GM12875 (cell line): ENCODE measurements at regions not wholly inside any gene's neighbourhood (a gene's known extent, or its start where the extent isn't known, plus 50 kb on each side); places are given as distances from the start of the nearest gene placed in this dataset.

ENCODE experiments used
- H3K4me3 ChIP-seq: one replicate; pipeline ENCODE4 v1.5.1; 2011; ENCODE audit warnings: low read depth, low read length, control low read depth
- TF ChIP-seq, protein P1 (sequence below): IDR thresholded peaks from 2 replicates; pipeline ENCODE4 v1.5.1; 2011; ENCODE audit warnings: low read depth, mild to moderate bottlenecking, control low read depth, inconsistent platforms, low read length, moderate library complexity, borderline replicate concordance; ENCODE audit not compliant: insufficient read depth

DNA sequence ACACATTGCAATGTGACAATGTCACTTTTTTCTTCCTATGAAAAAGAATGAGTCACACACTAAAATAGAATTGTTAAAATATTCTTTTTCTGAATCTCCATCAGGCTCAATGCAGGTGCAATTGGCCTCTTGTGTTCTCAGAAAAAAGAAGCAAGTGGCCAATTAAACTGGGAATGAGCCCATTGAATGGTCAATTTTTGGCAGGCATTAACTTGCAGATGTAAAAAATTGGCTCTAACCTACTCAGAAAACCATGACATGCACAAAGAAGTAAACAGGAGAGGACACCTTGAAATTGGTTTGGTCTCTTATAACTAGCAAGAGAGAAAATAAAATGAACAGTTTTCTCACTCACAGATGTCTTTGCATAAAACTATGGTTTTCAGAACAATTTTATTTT is 820.8 kb downstream of the TBL1XR1 start:
- TF ChIP-seq, protein P1, sequence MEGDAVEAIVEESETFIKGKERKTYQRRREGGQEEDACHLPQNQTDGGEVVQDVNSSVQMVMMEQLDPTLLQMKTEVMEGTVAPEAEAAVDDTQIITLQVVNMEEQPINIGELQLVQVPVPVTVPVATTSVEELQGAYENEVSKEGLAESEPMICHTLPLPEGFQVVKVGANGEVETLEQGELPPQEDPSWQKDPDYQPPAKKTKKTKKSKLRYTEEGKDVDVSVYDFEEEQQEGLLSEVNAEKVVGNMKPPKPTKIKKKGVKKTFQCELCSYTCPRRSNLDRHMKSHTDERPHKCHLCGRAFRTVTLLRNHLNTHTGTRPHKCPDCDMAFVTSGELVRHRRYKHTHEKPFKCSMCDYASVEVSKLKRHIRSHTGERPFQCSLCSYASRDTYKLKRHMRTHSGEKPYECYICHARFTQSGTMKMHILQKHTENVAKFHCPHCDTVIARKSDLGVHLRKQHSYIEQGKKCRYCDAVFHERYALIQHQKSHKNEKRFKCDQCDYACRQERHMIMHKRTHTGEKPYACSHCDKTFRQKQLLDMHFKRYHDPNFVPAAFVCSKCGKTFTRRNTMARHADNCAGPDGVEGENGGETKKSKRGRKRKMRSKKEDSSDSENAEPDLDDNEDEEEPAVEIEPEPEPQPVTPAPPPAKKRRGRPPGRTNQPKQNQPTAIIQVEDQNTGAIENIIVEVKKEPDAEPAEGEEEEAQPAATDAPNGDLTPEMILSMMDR, result no peak
- H3K4me3 ChIP-seq, result no peak overlapping the region

DNA sequence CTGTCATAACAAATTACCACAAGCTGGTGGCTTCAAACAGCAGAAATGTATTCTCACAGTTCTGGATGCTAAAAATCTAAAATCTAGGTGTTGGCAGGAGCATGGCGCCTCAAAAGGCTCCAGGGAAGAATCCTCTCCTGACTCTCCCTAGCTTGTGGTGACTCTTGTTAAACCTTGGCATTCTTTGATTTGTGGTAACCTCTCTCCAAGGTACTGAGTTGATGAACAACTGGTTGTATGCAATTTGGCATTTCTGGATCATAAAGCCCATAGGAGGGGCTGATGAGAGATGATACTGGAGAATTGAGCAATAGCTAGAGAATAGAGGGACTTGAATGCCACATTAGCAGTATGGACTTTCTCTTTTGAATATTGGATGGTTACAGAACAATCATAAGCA is 821.8 kb downstream of the TBL1XR1 start:
- no peak overlapping the region for H3K4me3 ChIP-seq
- TF ChIP-seq, protein P1, result no peak

DNA sequence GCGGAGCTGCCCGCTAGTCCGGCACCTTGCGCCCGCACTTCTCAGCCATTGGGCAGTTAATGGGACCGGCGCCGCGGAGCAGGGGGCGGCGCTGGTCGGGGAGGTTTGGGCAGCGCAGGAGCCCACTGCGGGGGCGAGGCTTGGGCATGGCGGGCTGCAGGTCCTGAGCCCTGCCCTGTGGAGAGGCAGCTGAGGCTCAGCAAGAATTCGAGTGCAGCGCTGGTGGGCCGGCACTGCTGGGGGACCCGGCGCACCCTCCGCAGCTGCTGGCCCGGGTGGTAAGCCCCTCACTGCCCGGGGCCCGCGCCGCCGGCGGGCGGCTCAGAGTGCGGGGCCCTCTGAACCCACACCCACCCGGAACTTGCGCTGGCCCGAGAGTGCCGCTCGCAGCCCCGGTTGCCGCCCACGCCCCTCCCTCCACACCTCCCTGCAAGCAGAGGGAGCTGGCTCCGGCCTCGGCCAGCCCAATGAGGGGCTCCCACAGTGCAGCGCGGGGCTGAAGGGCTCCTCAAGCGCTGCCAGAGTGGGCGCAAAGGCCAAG is 835.0 kb downstream of the TBL1XR1 start:
- TF ChIP-seq, protein P1, result no peak
- no peak overlapping the region for H3K4me3 ChIP-seq

DNA sequence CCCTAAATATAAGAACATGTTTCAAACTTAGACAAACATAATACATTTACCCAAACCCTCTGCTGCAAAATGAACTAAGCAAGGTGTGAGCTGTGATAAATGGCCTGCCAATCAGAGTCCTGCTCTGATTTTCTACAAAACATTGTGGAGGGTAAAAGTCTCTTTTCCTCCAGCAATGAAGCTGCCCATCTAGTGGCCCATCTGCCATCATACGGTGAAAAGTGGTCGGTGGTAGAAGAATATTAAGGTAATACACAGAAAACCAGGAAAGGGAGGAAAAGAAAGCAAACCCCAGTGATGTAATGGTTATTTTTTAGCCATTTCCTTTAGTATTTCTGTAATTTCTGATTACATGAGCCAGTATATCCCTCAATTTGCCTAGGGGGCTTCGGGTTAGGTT is 838.1 kb downstream of the TBL1XR1 start:
- TF ChIP-seq, protein P1, result no peak
- H3K4me3 ChIP-seq, result no peak overlapping the region

DNA sequence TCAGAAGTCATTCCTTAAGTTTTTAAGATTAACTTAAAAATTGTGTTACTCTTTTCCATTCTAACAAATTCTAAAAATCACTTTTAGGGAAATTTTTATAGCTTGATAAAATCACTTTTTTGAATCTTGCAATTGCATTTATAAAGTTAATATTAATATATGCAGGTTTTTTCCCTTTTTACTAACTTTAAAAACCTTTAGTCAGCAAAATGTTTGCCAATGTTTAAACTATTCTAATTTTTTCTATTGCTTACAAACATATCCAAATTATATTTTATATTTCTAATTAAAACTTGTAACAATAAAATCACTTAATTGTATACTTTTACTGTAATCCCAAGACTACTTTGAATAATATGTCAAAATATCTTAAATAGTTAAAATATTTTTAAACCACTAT is 839.4 kb downstream of the TBL1XR1 start:
- no peak overlapping the region for H3K4me3 ChIP-seq
- TF ChIP-seq, protein P1, result no peak

DNA sequence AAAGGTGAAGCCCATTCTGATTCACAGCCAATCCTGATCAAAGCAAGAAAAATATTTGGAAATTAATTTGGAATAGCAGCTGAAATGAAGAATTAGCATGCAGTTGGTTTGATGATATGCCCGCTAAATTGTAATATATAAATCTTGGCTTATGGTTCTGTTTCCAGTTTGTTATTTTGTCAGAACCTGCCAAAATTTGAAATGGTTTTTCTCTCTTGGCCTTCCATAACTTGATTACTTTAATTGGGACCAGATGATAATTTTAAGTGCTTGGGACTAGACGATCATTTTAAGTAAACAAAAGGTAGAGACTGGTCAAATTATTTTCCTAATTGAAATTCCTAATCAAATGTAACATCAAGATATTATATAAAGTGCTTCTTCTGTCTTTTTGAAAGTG is 842.4 kb downstream of the TBL1XR1 start:
- no peak overlapping the region for H3K4me3 ChIP-seq
- TF ChIP-seq, protein P1, result no peak

DNA sequence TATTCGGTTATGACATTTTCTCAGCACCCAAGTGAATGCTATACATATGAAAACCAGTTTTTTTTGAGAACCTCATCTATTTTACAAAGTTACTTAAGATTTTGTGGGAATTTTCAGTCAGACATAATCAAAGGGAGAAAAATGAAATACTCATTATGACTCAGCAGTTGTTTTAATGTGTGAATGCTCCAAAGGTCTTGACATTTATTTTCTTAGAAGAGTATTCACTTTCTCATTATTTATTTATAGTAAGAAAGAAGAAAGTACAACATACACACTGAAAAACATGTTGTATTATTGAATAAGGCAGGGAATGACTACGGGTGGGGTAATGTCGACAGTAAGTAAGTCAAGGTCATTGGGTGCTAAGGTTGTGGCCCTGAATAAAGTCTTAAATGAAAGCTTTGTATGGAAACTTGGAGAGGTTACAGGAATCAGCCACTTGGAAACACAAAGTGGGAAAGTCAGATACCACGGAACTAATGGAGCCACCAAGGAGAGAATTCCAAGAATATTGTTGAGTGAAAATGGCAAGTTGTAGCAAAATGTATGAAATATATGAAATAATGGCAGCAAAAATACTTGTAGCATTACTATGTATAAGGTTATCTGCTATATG is 844.5 kb downstream of the TBL1XR1 start:
- TF ChIP-seq, protein P1, result no peak
- no peak overlapping the region for H3K4me3 ChIP-seq
